ENCODE measurements at regions not wholly inside any gene's neighbourhood (a gene's known extent, or its start where the extent isn't known, plus 50 kb on each side); places are given as distances from the start of the nearest gene placed in this dataset.

- no peak for TF ChIP-seq CTCF (conservative IDR thresholded peaks at IDR 0.05; ENCODE audit: low read depth in 2 of 2)
- no peak for TF ChIP-seq REST (IDR thresholded peaks at IDR 0.05; ENCODE audit: unreplicated experiment)
Measured at GRCh38 chr9:34793428-34793827, 83.5 kb upstream of the CCL21 start.
